ENCODE measurements at regions not wholly inside any gene's neighbourhood (a gene's known extent, or its start where the extent isn't known, plus 50 kb on each side); places are given as distances from the start of the nearest gene placed in this dataset.

- Histone ChIP-seq H3K9me3 (no peaks in the 10 kb centered on the region), H3K27me3 (no peaks in the 10 kb centered on the region), H3K4me1 (no peaks in the 10 kb centered on the region), H3K36me3 (no peaks in the 10 kb centered on the region), H3K27ac (no peak overlapping the region), H3K4me3 (no peak overlapping the region)
- TF ChIP-seq, protein P1, sequence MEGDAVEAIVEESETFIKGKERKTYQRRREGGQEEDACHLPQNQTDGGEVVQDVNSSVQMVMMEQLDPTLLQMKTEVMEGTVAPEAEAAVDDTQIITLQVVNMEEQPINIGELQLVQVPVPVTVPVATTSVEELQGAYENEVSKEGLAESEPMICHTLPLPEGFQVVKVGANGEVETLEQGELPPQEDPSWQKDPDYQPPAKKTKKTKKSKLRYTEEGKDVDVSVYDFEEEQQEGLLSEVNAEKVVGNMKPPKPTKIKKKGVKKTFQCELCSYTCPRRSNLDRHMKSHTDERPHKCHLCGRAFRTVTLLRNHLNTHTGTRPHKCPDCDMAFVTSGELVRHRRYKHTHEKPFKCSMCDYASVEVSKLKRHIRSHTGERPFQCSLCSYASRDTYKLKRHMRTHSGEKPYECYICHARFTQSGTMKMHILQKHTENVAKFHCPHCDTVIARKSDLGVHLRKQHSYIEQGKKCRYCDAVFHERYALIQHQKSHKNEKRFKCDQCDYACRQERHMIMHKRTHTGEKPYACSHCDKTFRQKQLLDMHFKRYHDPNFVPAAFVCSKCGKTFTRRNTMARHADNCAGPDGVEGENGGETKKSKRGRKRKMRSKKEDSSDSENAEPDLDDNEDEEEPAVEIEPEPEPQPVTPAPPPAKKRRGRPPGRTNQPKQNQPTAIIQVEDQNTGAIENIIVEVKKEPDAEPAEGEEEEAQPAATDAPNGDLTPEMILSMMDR (IDR thresholded peaks at IDR 0.05): no peak
- TF ChIP-seq POLR2A (IDR thresholded peaks at IDR 0.05): no peak
- intact Hi-C loops (cut with DNase I): loop anchor here in 1 of 10 donors (10.0 kb wide), 2 partner anchors 61 to 131 kb away; no protein-coding TSS in a partner anchor
- DNase-seq (no peak), ATAC-seq (no peak)
- WGBS, 4 donors: 82 to 86% (median 83%) methylated on average over 3 of the region's 3 CpGs
Measured at GRCh38 chr18:27423581-27423980, 238.5 kb upstream of the CHST9 start.

GRCh38 chr18:27419646-27420045, 234.5 kb upstream of the CHST9 start:
- ATAC-seq (no peak), DNase-seq (no peak)
- Histone ChIP-seq H3K36me3 (no peaks in the 10 kb centered on the region), H3K4me1 (no peaks in the 10 kb centered on the region), H3K9me3 (no peaks in the 10 kb centered on the region), H3K27ac (no peak overlapping the region), H3K27me3 (no peaks in the 10 kb centered on the region), H3K4me3 (no peak overlapping the region)
- no peak for TF ChIP-seq POLR2A (IDR thresholded peaks at IDR 0.05)
- TF ChIP-seq, protein P1 (IDR thresholded peaks at IDR 0.05): no peak
- 81 to 91% (median 82%) methylated on average over 2 of the region's 2 CpGs for WGBS, 4 donors
- intact Hi-C loops (cut with DNase I): loop anchor here in 2 of 10 donors (5.0 to 10.0 kb wide), 3 partner anchors 65 to 135 kb away; no protein-coding TSS in a partner anchor

DNA sequence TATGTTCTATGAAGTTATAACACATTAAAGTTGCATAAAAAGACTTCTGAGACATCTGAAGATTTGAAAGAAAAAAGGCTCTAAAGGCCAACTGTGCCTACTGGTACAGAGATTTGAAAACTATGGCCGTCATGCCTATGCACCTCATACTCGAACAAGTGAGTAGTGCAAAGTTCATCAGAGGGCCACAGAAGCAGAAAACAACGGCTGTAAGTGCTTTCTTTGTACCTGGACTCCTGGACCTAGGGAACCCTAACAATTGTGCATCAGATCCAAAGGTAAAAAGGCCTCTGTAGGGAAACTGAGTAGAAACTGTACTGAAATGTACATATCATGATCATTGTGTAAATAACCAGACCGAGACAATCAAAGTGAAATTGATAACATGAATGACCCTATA, 230.4 kb upstream of the CHST9 start:
- no peak for TF ChIP-seq POLR2A (IDR thresholded peaks at IDR 0.05)
- TF ChIP-seq, protein P1 (IDR thresholded peaks at IDR 0.05): no peak
- H3K27me3 ChIP-seq: no peaks in the 10 kb centered on the region
- H3K9me3 ChIP-seq: no peaks in the 10 kb centered on the region
- intact Hi-C loops (cut with DNase I): loop anchor here in 1 of 10 donors (5.0 kb wide), 1 partner anchor 72 kb away; no protein-coding TSS in a partner anchor
- H3K27ac ChIP-seq: no peak overlapping the region
- ATAC-seq (no peak), DNase-seq (no peak)
- peaks cover 0 to 3% (median 0%) of the 10 kb centered on the region in 12 donors for H3K4me1 ChIP-seq
- WGBS, 4 donors: 59 to 79% (median 67%) methylated on average over 4 of the region's 4 CpGs
- H3K4me3 ChIP-seq: no peak overlapping the region
- H3K36me3 ChIP-seq: no peaks in the 10 kb centered on the region

- Histone ChIP-seq H3K27ac (no peak overlapping the region), H3K4me1 (peaks cover 0 to 3% (median 0%) of the 10 kb centered on the region in 12 donors), H3K9me3 (no peaks in the 10 kb centered on the region), H3K4me3 (no peak overlapping the region), H3K36me3 (no peaks in the 10 kb centered on the region), H3K27me3 (no peaks in the 10 kb centered on the region)
- DNase-seq (no peak), ATAC-seq (no peak)
- intact Hi-C loops (cut with DNase I): loop anchor here in 1 of 10 donors (5.0 kb wide), 1 partner anchor 73 kb away; no protein-coding TSS in a partner anchor
- 53 to 73% (median 58%) methylated on average over 1 of the region's 1 CpG for WGBS, 4 donors
- TF ChIP-seq, protein P1 (IDR thresholded peaks at IDR 0.05): no peak
- TF ChIP-seq POLR2A (IDR thresholded peaks at IDR 0.05): no peak
Measured at GRCh38 chr18:27414682-27415081, 229.6 kb upstream of the CHST9 start.
